Naive thymus-derived CD4-positive, alpha-beta T cell (primary cell): ENCODE measurements at regions not wholly inside any gene's neighbourhood (a gene's known extent, or its start where the extent isn't known, plus 50 kb on each side); places are given as distances from the start of the nearest gene placed in this dataset.

Experiments used
- ATAC-seq: fragments of 150-1000 bp; cut with Tn5 transposase; 2 replicates; pipeline ENCODE4 v1.10.0; 2021; ENCODE audit warnings: mild to moderate bottlenecking, moderate library complexity
- CTCF ChIA-PET: fragments of 350-600 bp; sonication (Branson Sonifier 250); formaldehyde crosslinking; loops from one replicate; lab custom pipeline; 2021; ENCODE audit warnings: antibody characterized with exemption; lab: Charles Lee
- POLR2A ChIA-PET: fragments of 350-600 bp; sonication (Branson Sonifier 250); formaldehyde crosslinking; loops from one replicate; lab custom pipeline; 2021; ENCODE audit warnings: antibody characterized with exemption, inconsistent platforms; lab: Charles Lee
- DNase-seq, 9 donors: peaks; one replicate each; pipeline versions ENCODE4 v3.0.0 to v3.0.0-alpha.2; 2020 to 2022; ENCODE audit warnings: mixed read lengths in 1 of 9
- H3K27ac ChIP-seq: one replicate; pipeline ENCODE4 v1.7.0; 2013; ENCODE audit warnings: mild to moderate bottlenecking, low read depth, low read length, moderate library complexity
- H3K27me3 ChIP-seq, 2 donors: one replicate each; pipeline ENCODE4 v1.7.0; 2013; ENCODE audit warnings: low read length in 2 of 2, mild to moderate bottlenecking in 2 of 2, moderate library complexity in 2 of 2; ENCODE audit not compliant: control insufficient read depth in 2 of 2, insufficient read depth in 2 of 2
- H3K36me3 ChIP-seq, 3 experiments: 1 replicate in 2 of 3; 2 replicates in 1 of 3; pipeline ENCODE4 v1.7.0; 2013; ENCODE audit warnings: low read length in 3 of 3, mild to moderate bottlenecking in 3 of 3, moderate library complexity in 1 of 3; ENCODE audit not compliant: insufficient read depth in 3 of 3, control insufficient read depth in 2 of 3
- H3K4me1 ChIP-seq, 2 donors: one replicate each; pipeline ENCODE4 v1.7.0; 2013; ENCODE audit warnings: low read length in 2 of 2, mild to moderate bottlenecking in 2 of 2, moderate library complexity in 1 of 2; ENCODE audit not compliant: control insufficient read depth in 2 of 2, insufficient read depth in 2 of 2
- H3K4me3 ChIP-seq: 2 replicates; pipeline ENCODE4 v1.7.0; 2013; ENCODE audit warnings: mild to moderate bottlenecking, low read length
- H3K9me3 ChIP-seq, 3 experiments: 1 replicate in 2 of 3; 2 replicates in 1 of 3; pipeline ENCODE4 v1.7.0; 2013; ENCODE audit warnings: low read length in 3 of 3; ENCODE audit not compliant: control insufficient read depth in 2 of 3
- H3K27ac Mint-ChIP-seq, 9 donors: one replicate each; pipeline ENCODE4 v1.8.0; 2020 to 2022; ENCODE audit warnings: mixed read lengths in 9 of 9, mild to moderate bottlenecking in 8 of 9, moderate library complexity in 5 of 9, inconsistent platforms in 2 of 9
- H3K27me3 Mint-ChIP-seq, 5 donors: one replicate each; pipeline ENCODE4 v1.8.0; 2021 to 2022; ENCODE audit warnings: mixed read lengths in 5 of 5, mild to moderate bottlenecking in 1 of 5
- H3K36me3 Mint-ChIP-seq, 5 donors: one replicate each; pipeline ENCODE4 v1.8.0; 2020 to 2022; ENCODE audit warnings: mixed read lengths in 5 of 5, mild to moderate bottlenecking in 3 of 5, inconsistent platforms in 1 of 5
- H3K4me1 Mint-ChIP-seq, 7 donors: one replicate each; pipeline ENCODE4 v1.8.0; 2020 to 2022; ENCODE audit warnings: mixed read lengths in 7 of 7, mild to moderate bottlenecking in 3 of 7, inconsistent platforms in 1 of 7
- H3K4me3 Mint-ChIP-seq, 10 donors: one replicate each; pipeline ENCODE4 v1.8.0; 2020 to 2022; ENCODE audit warnings: mild to moderate bottlenecking in 10 of 10, mixed read lengths in 10 of 10, moderate library complexity in 6 of 10, inconsistent platforms in 2 of 10
- H3K9me3 Mint-ChIP-seq, 11 donors: one replicate each; pipeline ENCODE4 v1.8.0; 2020 to 2022; ENCODE audit warnings: mixed read lengths in 11 of 11, mild to moderate bottlenecking in 4 of 11, inconsistent platforms in 1 of 11, moderate library complexity in 1 of 11
- intact Hi-C, 2 donors: fragments of 100-400 bp; cut with micrococcal nuclease; formaldehyde crosslinking; loops; one replicate each; pipeline ENCODE4 v1.15.1; 2023

DNA sequence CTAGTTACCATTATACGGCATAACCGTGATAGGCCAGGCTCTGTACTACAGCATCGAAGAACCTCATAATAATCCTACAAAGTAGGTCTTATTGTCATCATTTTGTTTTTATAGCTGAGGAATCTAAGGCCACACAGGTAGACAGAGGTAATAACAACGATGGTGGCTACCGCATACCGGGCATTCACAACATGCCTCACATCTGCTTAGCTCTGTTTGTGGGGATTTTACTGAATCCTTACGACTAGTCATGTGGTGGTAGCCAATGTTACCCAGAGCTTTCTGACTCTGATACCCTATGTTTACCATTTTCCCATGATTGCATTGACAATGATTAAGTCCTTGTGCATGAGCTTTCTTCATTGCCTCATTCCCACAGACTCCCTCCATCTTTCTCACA lies 269.4 kb downstream of the TCF7L2 start:
- intact Hi-C loops, result loop anchor here in 1 of 2 donors (10.0 kb wide), 1 partner anchor 165 kb away; no protein-coding TSS in a partner anchor
- H3K4me1 Mint-ChIP-seq, result peaks cover 0 to 16% (median 8%) of the 10 kb centered on the region in 7 donors

DNA sequence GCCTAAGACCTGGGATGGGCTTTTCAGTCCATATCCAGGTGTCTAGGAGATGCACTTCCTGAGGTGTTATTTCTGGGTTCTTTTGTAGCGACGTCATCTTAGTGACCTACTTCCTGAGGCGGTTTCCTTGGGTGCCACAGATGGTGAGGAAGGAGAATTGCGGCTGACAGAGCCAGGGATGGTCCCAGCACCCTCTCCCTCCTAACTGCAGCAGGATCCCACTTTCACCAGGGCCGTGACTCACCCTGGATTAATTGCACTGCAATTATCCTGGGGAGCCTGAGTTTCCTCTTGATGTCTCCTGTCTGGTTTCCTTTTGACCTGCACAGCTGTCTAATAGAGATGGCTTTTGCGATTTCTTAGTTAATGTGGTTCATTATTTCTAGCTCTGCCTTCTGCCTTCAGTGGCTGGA lies 271.7 kb downstream of the TCF7L2 start:
- H3K36me3 ChIP-seq, result no peaks in the 10 kb centered on the region
- H3K9me3 Mint-ChIP-seq, result peaks cover 0 to 7% (median 0%) of the 10 kb centered on the region in 11 donors
- no peak overlapping the region for H3K27ac ChIP-seq
- peak overlapping the region in 9 of 10 donors; percentile 20 to 80 (median 60) for H3K4me3 Mint-ChIP-seq
- peak overlapping the region in 1 of 9 donors; percentile 54 for H3K27ac Mint-ChIP-seq
- CTCF ChIA-PET, result no interaction called here
- intact Hi-C loops, result no loop called here
- H3K27me3 ChIP-seq, result no peaks in the 10 kb centered on the region
- no peaks in the 10 kb centered on the region for H3K9me3 ChIP-seq
- H3K4me3 ChIP-seq, result no peak overlapping the region
- H3K27me3 Mint-ChIP-seq, result peaks cover 26 to 52% (median 30%) of the 10 kb centered on the region in 5 donors
- peaks cover 4 to 32% (median 23%) of the 10 kb centered on the region in 7 donors for H3K4me1 Mint-ChIP-seq
- DNase-seq (peak in 3 of 9 donors; percentile 4 to 11 (median 8)), ATAC-seq (peak; percentile 49)
- H3K4me1 ChIP-seq, result no peaks in the 10 kb centered on the region
- H3K36me3 Mint-ChIP-seq, result peaks cover 0 to 3% (median 0%) of the 10 kb centered on the region in 5 donors
- POLR2A ChIA-PET, result no interaction called here

More for the DNA sequence above, 269.4 kb downstream of the TCF7L2 start:
- no peaks in the 10 kb centered on the region for H3K27me3 ChIP-seq
- H3K9me3 ChIP-seq, result no peaks in the 10 kb centered on the region
- CTCF ChIA-PET, result no interaction called here
- ATAC-seq (no peak), DNase-seq (no peak)
- no peak overlapping the region for H3K4me3 ChIP-seq
- H3K4me3 Mint-ChIP-seq, result no peak overlapping the region
- H3K9me3 Mint-ChIP-seq, result peaks cover 0 to 6% (median 0%) of the 10 kb centered on the region in 11 donors
- H3K27ac Mint-ChIP-seq, result no peak overlapping the region
- H3K27ac ChIP-seq, result no peak overlapping the region
- H3K36me3 Mint-ChIP-seq, result peaks cover 0 to 3% (median 0%) of the 10 kb centered on the region in 5 donors
- no peaks in the 10 kb centered on the region for H3K4me1 ChIP-seq
- peaks cover 15 to 41% (median 25%) of the 10 kb centered on the region in 5 donors for H3K27me3 Mint-ChIP-seq
- H3K36me3 ChIP-seq, result no peaks in the 10 kb centered on the region
- POLR2A ChIA-PET, result no interaction called here

DNA sequence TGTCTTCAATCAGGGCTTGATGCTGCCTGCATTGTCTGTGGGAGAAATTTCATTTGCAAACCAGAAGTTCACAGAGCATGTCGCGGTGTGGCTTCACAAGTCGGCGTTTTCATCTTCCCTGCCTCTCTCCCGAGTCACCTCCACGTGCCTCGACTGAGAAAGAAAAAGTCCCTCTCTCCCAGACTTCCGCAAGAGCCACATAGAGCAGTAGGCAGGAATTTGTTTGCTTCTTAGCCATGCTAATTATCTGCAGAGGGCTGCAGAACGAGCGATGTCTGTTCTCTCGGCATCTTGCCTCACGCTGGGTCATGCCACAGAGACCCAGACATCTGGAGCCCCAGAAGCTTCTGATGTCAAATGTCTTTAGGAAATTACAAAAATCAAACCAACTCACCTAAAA lies 272.2 kb downstream of the TCF7L2 start:
- no peak for ATAC-seq
- Histone ChIP-seq H3K4me1 (no peaks in the 10 kb centered on the region), H3K27ac (no peak overlapping the region), H3K9me3 (no peaks in the 10 kb centered on the region), H3K27me3 (no peaks in the 10 kb centered on the region), H3K36me3 (no peaks in the 10 kb centered on the region), H3K4me3 (no peak overlapping the region)
- DNase-seq, result no peak
- Mint-ChIP-seq H3K27me3 (peaks cover 26 to 52% (median 30%) of the 10 kb centered on the region in 5 donors), H3K27ac (peak overlapping the region in 1 of 9 donors; percentile 54), H3K4me1 (peaks cover 6 to 35% (median 26%) of the 10 kb centered on the region in 7 donors), H3K9me3 (peaks cover 0 to 7% (median 0%) of the 10 kb centered on the region in 11 donors), H3K36me3 (peaks cover 0 to 3% (median 0%) of the 10 kb centered on the region in 5 donors), H3K4me3 (peak overlapping the region in 7 of 10 donors; percentile 20 to 80 (median 65))
- intact Hi-C loops, result no loop called here
- POLR2A ChIA-PET, result no interaction called here
- CTCF ChIA-PET, result no interaction called here

DNA sequence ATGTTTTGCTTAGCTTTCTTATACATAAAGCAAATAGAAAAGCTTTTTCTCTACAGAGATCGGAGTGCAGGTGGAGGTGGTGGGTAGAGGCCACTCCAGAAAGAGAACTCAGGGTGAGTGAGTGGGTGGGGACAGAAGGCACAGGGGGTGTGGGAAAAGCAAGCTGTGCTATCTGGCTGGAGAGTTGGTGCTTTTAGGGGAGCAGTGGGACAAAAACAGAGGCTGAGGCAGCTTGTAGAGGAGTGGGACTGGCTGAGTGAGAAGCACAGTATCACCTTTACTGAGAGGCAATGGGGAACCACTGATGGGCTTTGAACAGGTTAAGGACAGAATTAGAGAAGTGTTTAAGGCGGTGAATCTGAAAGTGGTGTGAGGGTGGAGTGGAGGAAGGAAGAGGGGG lies 275.3 kb downstream of the TCF7L2 start:
- DNase-seq (no peak), ATAC-seq (no peak)
- H3K27ac ChIP-seq, result no peak overlapping the region
- H3K27me3 ChIP-seq, result no peaks in the 10 kb centered on the region
- peaks cover 0 to 3% (median 0%) of the 10 kb centered on the region in 5 donors for H3K36me3 Mint-ChIP-seq
- no peaks in the 10 kb centered on the region for H3K4me1 ChIP-seq
- H3K27me3 Mint-ChIP-seq, result peaks cover 31 to 53% (median 39%) of the 10 kb centered on the region in 5 donors
- H3K4me1 Mint-ChIP-seq, result peaks cover 6 to 35% (median 26%) of the 10 kb centered on the region in 7 donors
- no peak overlapping the region for H3K4me3 ChIP-seq
- H3K36me3 ChIP-seq, result no peaks in the 10 kb centered on the region
- H3K9me3 Mint-ChIP-seq, result peaks cover 0 to 5% (median 0%) of the 10 kb centered on the region in 11 donors
- H3K27ac Mint-ChIP-seq, result peak overlapping the region in 1 of 9 donors; percentile 10
- no peaks in the 10 kb centered on the region for H3K9me3 ChIP-seq
- CTCF ChIA-PET, result no interaction called here
- no peak overlapping the region for H3K4me3 Mint-ChIP-seq
- POLR2A ChIA-PET, result no interaction called here
- intact Hi-C loops, result no loop called here

DNA sequence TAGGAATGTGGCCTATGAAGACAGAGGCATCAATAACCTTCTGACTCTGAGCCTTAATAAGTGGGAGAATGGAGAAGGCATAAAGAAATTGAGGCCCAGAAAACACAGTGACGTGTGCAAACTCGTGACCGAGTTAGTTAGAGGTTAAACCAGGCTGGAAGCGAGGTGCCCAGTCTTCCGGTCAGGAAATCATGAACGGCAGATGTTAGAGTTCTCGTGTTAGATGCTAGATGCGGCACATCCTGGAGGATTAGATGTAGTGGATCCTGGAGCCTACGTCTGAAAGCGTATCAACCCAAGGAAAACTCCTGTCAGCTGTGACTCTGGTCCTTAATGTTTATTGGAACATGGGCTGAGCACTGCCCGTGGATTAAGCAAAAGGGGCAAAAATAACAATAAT lies 275.9 kb downstream of the TCF7L2 start:
- no peaks in the 10 kb centered on the region for H3K9me3 ChIP-seq
- no peak overlapping the region for H3K27ac ChIP-seq
- no peaks in the 10 kb centered on the region for H3K27me3 ChIP-seq
- Mint-ChIP-seq H3K9me3 (peaks cover 0 to 5% (median 0%) of the 10 kb centered on the region in 11 donors), H3K36me3 (peaks cover 0 to 3% (median 0%) of the 10 kb centered on the region in 5 donors), H3K4me1 (peaks cover 6 to 35% (median 26%) of the 10 kb centered on the region in 7 donors), H3K27ac (no peak overlapping the region), H3K27me3 (peaks cover 31 to 53% (median 39%) of the 10 kb centered on the region in 5 donors), H3K4me3 (peak overlapping the region in 2 of 10 donors; percentile 16 to 17)
- H3K4me1 ChIP-seq, result no peaks in the 10 kb centered on the region
- no peaks in the 10 kb centered on the region for H3K36me3 ChIP-seq
- ATAC-seq, result no peak
- no peak overlapping the region for H3K4me3 ChIP-seq
- intact Hi-C loops, result no loop called here
- POLR2A ChIA-PET, result no interaction called here
- no peak for DNase-seq
- CTCF ChIA-PET, result no interaction called here

DNA sequence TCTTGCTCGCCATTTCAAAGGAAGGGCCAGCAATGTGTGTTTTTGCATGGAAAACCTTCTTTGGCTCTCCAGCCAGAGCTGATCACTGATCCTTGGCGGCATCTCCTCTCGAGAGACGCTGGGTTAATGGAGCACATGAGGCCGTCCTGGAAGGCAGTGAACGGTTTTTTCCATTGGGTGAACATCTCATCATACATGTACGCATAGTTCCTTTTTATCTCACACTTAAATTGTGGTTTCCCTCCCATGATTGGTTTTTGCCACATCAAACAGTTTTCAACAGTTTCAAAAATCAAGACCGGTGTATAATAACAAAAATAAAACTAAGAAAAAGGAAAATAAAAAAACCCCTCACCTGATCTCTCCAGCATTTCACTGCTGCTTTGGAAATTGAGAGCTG lies 276.4 kb downstream of the TCF7L2 start:
- Mint-ChIP-seq H3K36me3 (peaks cover 0 to 3% (median 0%) of the 10 kb centered on the region in 5 donors), H3K27ac (no peak overlapping the region), H3K9me3 (peaks cover 0 to 5% (median 0%) of the 10 kb centered on the region in 11 donors), H3K4me1 (peaks cover 6 to 33% (median 26%) of the 10 kb centered on the region in 7 donors), H3K27me3 (peaks cover 31 to 53% (median 35%) of the 10 kb centered on the region in 5 donors), H3K4me3 (peak overlapping the region in 1 of 10 donors; percentile 16)
- ChIA-PET CTCF (no interaction called here), POLR2A (no interaction called here)
- no peaks in the 10 kb centered on the region for H3K36me3 ChIP-seq
- H3K4me1 ChIP-seq, result no peaks in the 10 kb centered on the region
- ATAC-seq (peak; percentile 41), DNase-seq (peak in 5 of 9 donors; percentile 2 to 40 (median 17))
- H3K27me3 ChIP-seq, result no peaks in the 10 kb centered on the region
- H3K4me3 ChIP-seq, result no peak overlapping the region
- no peak overlapping the region for H3K27ac ChIP-seq
- intact Hi-C loops, result no loop called here
- no peaks in the 10 kb centered on the region for H3K9me3 ChIP-seq
